ENCODE measurements at regions not wholly inside any gene's neighbourhood (a gene's known extent, or its start where the extent isn't known, plus 50 kb on each side); places are given as distances from the start of the nearest gene placed in this dataset.

- H3K9me3 Mint-ChIP-seq = peaks cover 16% of the 10 kb centered on the region
- Histone ChIP-seq H3K9me3 (ENCODE audit: control insufficient read depth, low read length) (peaks cover 12% of the 10 kb centered on the region), H3K9ac (ENCODE audit: extremely low read depth, low read length, poor library complexity, severe bottlenecking) (no peak overlapping the region), H3K4me3 (ENCODE audit: low read length) (no peak overlapping the region), H3K27me3 (ENCODE audit: control insufficient read depth, insufficient read depth, low read length, poor library complexity, severe bottlenecking) (no peaks in the 10 kb centered on the region), H3K27ac (ENCODE audit: low read depth, low read length) (no peak overlapping the region), H3K36me3 (ENCODE audit: control insufficient read depth, insufficient read depth, low read length) (no peaks in the 10 kb centered on the region), H3K4me1 (ENCODE audit: control insufficient read depth, insufficient read depth, low read length) (no peaks in the 10 kb centered on the region)
- no peak overlapping the region for H3K4me3 Mint-ChIP-seq
- H3K4me1 Mint-ChIP-seq = peaks cover 5% of the 10 kb centered on the region
- no peak for DNase-seq
- 89 to 96% methylated on average over 9 to 10 of the region's 10 CpGs for WGBS, 2 experiments (ENCODE audit: insufficient coverage in 1 of 2, insufficient read length in 1 of 2)
- H3K27ac Mint-ChIP-seq = no peak overlapping the region
- no peaks in the 10 kb centered on the region for H3K27me3 Mint-ChIP-seq (ENCODE audit: insufficient read depth)
- no peaks in the 10 kb centered on the region for H3K36me3 Mint-ChIP-seq (ENCODE audit: low read depth)
- TF ChIP-seq CTCF (conservative IDR thresholded peaks at IDR 0.05) = no peak
These were observed 51.8 kb upstream of the CASZ1 start for GRCh38 chr1:10848109-10848684.

- peaks cover 5% of the 10 kb centered on the region for H3K4me1 Mint-ChIP-seq
- 91 to 93% methylated on average over 2 to 6 of the region's 7 CpGs for WGBS, 2 experiments (ENCODE audit: insufficient coverage in 1 of 2, insufficient read length in 1 of 2)
- no peak for DNase-seq
- no peak for TF ChIP-seq CTCF (conservative IDR thresholded peaks at IDR 0.05)
- Histone ChIP-seq H3K4me3 (ENCODE audit: low read length) (no peak overlapping the region), H3K9ac (ENCODE audit: extremely low read depth, low read length, poor library complexity, severe bottlenecking) (no peak overlapping the region), H3K36me3 (ENCODE audit: control insufficient read depth, insufficient read depth, low read length) (no peaks in the 10 kb centered on the region), H3K4me1 (ENCODE audit: control insufficient read depth, insufficient read depth, low read length) (no peaks in the 10 kb centered on the region), H3K9me3 (ENCODE audit: control insufficient read depth, low read length) (no peaks in the 10 kb centered on the region), H3K27me3 (ENCODE audit: control insufficient read depth, insufficient read depth, low read length, poor library complexity, severe bottlenecking) (no peaks in the 10 kb centered on the region), H3K27ac (ENCODE audit: low read depth, low read length) (no peak overlapping the region)
- H3K9me3 Mint-ChIP-seq = peaks cover 2% of the 10 kb centered on the region
- no peaks in the 10 kb centered on the region for H3K36me3 Mint-ChIP-seq (ENCODE audit: low read depth)
- H3K27me3 Mint-ChIP-seq (ENCODE audit: insufficient read depth) = peaks cover 2% of the 10 kb centered on the region
- H3K27ac Mint-ChIP-seq = no peak overlapping the region
- no peak overlapping the region for H3K4me3 Mint-ChIP-seq
These were observed 53.6 kb upstream of the CASZ1 start for GRCh38 chr1:10850026-10850425.

GRCh38 chr1:10851024-10852013 is 54.9 kb upstream of the CASZ1 start:
- peaks cover 5% of the 10 kb centered on the region for H3K9me3 Mint-ChIP-seq
- H3K4me3 ChIP-seq (ENCODE audit: low read length) = no peak overlapping the region
- H3K36me3 Mint-ChIP-seq (ENCODE audit: low read depth) = no peaks in the 10 kb centered on the region
- DNase-seq = no peak
- H3K4me3 Mint-ChIP-seq = no peak overlapping the region
- H3K27ac ChIP-seq (ENCODE audit: low read depth, low read length) = no peak overlapping the region
- H3K27me3 ChIP-seq (ENCODE audit: control insufficient read depth, insufficient read depth, low read length, poor library complexity, severe bottlenecking) = no peaks in the 10 kb centered on the region
- H3K4me1 Mint-ChIP-seq = peaks cover 5% of the 10 kb centered on the region
- no peak for TF ChIP-seq CTCF (conservative IDR thresholded peaks at IDR 0.05)
- H3K36me3 ChIP-seq (ENCODE audit: control insufficient read depth, insufficient read depth, low read length) = no peaks in the 10 kb centered on the region
- H3K9ac ChIP-seq (ENCODE audit: extremely low read depth, low read length, poor library complexity, severe bottlenecking) = no peak overlapping the region
- peaks cover 5% of the 10 kb centered on the region for H3K27me3 Mint-ChIP-seq (ENCODE audit: insufficient read depth)
- no peaks in the 10 kb centered on the region for H3K9me3 ChIP-seq (ENCODE audit: control insufficient read depth, low read length)
- H3K4me1 ChIP-seq (ENCODE audit: control insufficient read depth, insufficient read depth, low read length) = no peaks in the 10 kb centered on the region
- no peak overlapping the region for H3K27ac Mint-ChIP-seq
- WGBS, 2 experiments (ENCODE audit: insufficient coverage in 1 of 2, insufficient read length in 1 of 2) = 92 to 94% methylated on average over 16 to 30 of the region's 30 CpGs

Measured in endodermal cell (in vitro differentiated cells).